Suprapubic skin (tissue), 3 donors: ENCODE measurements at regions not wholly inside any gene's neighbourhood (a gene's known extent, or its start where the extent isn't known, plus 50 kb on each side); places are given as distances from the start of the nearest gene placed in this dataset.

Experiments
- POLR2AphosphoS5 ChIP-seq, 3 donors: sonication (generic); formaldehyde crosslinking; IDR thresholded peaks; one replicate each; pipeline ENCODE4 v1.6.1; 2017; ENCODE audit warnings: antibody characterized with exemption in 3 of 3
- TF ChIP-seq, protein P1 (sequence below), 2 donors: fragments of 200-600 bp in 1 of 2; fragments of 450-650 bp in 1 of 2; sonication (generic) in 1 of 2; IDR thresholded peaks; one replicate each; pipeline ENCODE4 v1.5.1; 2016 to 2019; ENCODE audit warnings: antibody characterized with exemption in 2 of 2, mild to moderate bottlenecking in 1 of 2, moderate library complexity in 1 of 2

DNA sequence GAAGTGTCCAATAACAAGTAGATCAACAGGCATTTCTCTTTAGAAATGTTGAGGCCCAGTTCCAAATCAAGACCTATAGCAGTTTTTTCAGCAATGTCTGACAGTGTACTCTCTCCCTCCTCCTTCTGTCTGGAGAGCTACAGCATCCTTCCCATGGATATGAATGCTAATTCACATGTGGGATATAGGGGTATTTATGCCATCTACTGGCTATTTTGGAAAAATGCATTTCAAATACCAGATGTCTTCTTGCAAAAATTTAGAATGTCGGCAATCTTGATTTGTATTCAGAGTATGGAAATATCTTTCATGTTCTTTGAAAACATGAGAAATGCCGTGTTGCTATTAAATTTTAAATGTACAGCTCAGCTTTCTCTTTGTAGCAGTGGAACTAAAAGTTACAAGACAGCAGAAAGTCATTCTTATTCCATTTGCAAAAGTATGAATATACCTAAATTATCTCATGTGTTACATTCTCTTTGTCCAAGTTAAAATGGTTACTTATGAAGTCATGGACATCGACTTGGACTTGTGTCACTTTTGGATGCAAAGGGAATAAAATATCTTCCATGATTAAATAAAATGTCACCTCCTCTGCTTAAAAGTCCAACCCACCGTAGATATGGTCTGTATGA is 647.8 kb downstream of the TAF11L14 start:
- TF ChIP-seq, protein P1, sequence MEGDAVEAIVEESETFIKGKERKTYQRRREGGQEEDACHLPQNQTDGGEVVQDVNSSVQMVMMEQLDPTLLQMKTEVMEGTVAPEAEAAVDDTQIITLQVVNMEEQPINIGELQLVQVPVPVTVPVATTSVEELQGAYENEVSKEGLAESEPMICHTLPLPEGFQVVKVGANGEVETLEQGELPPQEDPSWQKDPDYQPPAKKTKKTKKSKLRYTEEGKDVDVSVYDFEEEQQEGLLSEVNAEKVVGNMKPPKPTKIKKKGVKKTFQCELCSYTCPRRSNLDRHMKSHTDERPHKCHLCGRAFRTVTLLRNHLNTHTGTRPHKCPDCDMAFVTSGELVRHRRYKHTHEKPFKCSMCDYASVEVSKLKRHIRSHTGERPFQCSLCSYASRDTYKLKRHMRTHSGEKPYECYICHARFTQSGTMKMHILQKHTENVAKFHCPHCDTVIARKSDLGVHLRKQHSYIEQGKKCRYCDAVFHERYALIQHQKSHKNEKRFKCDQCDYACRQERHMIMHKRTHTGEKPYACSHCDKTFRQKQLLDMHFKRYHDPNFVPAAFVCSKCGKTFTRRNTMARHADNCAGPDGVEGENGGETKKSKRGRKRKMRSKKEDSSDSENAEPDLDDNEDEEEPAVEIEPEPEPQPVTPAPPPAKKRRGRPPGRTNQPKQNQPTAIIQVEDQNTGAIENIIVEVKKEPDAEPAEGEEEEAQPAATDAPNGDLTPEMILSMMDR (IDR thresholded peaks at IDR 0.05): peak in 1 of 2 donors; percentile 30
- no peak for TF ChIP-seq POLR2AphosphoS5 (IDR thresholded peaks at IDR 0.05)
